H1 (cell line): ENCODE measurements at regions not wholly inside any gene's neighbourhood (a gene's known extent, or its start where the extent isn't known, plus 50 kb on each side); places are given as distances from the start of the nearest gene placed in this dataset.

Experiments used
- CHD2 ChIP-seq: IDR thresholded peaks from 2 replicates; pipeline ENCODE4 v1.6.1; 2012; ENCODE audit warnings: low read length, improper control_type of control experiment
- E2F6 ChIP-seq: IDR thresholded peaks from 2 replicates; pipeline ENCODE4 v1.6.1; 2012; ENCODE audit warnings: inconsistent platforms
- SAP30 ChIP-seq: fragments of 300-600 bp; sonication (generic); IDR thresholded peaks from 2 replicates; pipeline ENCODE4 v1.7.1; 2012; ENCODE audit warnings: low read length, moderate library complexity, mild to moderate bottlenecking, inconsistent platforms; ENCODE audit not compliant: insufficient read depth, insufficient replicate concordance
- SP2 ChIP-seq: IDR thresholded peaks from 2 replicates; pipeline ENCODE4 v1.6.1; 2012; ENCODE audit warnings: mild to moderate bottlenecking, low read length, inconsistent platforms
- ZNF274 ChIP-seq: IDR thresholded peaks from 2 replicates; pipeline ENCODE4 v1.7.0; 2012; ENCODE audit warnings: low read length, borderline replicate concordance; ENCODE audit errors: extremely low read depth

DNA sequence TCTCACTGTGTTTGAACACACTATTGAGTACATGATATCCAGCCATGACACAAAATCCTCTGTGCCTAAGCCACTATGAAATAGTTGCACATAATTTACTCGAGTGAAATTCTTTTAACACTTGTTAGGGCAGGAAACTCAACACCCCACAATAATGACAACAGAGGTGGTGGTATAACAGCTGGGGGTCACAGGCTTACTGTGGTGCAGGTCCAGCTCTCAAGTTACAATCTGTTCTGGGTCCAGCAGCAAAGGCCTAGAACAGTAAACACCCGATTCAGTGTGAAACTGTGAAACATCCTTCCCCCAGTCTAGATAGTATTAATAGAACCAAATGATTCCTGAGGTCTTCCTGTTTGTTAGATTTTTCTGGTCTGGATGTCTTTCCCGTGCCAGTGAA is 102.9 kb upstream of the APC start (continued):
- no peak for TF ChIP-seq SAP30
- no peak for TF ChIP-seq ZNF274
- TF ChIP-seq CHD2: no peak
- no peak for TF ChIP-seq E2F6
- TF ChIP-seq SP2: no peak
